WERI-Rb-1 (cell line): ENCODE measurements at regions not wholly inside any gene's neighbourhood (a gene's known extent, or its start where the extent isn't known, plus 50 kb on each side); places are given as distances from the start of the nearest gene placed in this dataset.

Experiments used
- DNase-seq: peaks from one replicate; pipeline ENCODE4 v3.0.0-alpha.2; 2020
- H3K27ac ChIP-seq: fragments of 250-450 bp; sonication (Bioruptor Pico); 2 replicates; pipeline ENCODE4 v1.5.1; 2020; ENCODE audit warnings: mild to moderate bottlenecking, moderate library complexity
- H3K27me3 ChIP-seq: fragments of 250-450 bp; sonication (Bioruptor Pico); 2 replicates; pipeline ENCODE4 v1.5.1; 2021; ENCODE audit warnings: mild to moderate bottlenecking, low read depth, moderate library complexity; ENCODE audit not compliant: insufficient read depth, severe bottlenecking
- H3K36me3 ChIP-seq: fragments of 250-450 bp; sonication (Bioruptor Pico); 2 replicates; pipeline ENCODE4 v1.5.1; 2020; ENCODE audit warnings: mild to moderate bottlenecking, moderate library complexity
- H3K4me3 ChIP-seq: 2 replicates; pipeline ENCODE4 v1.5.1; 2011; ENCODE audit warnings: low read depth, mild to moderate bottlenecking, control low read depth, low read length
- H3K9me3 ChIP-seq: fragments of 250-450 bp; sonication (Bioruptor Pico); 2 replicates; pipeline ENCODE4 v1.5.1; 2021; ENCODE audit warnings: mild to moderate bottlenecking, moderate library complexity; ENCODE audit not compliant: severe bottlenecking
- CTCF ChIP-seq: IDR thresholded peaks from 2 replicates; pipeline ENCODE4 v1.5.1; 2011; ENCODE audit warnings: low read depth, mild to moderate bottlenecking, control low read depth, inconsistent platforms, low read length

DNA sequence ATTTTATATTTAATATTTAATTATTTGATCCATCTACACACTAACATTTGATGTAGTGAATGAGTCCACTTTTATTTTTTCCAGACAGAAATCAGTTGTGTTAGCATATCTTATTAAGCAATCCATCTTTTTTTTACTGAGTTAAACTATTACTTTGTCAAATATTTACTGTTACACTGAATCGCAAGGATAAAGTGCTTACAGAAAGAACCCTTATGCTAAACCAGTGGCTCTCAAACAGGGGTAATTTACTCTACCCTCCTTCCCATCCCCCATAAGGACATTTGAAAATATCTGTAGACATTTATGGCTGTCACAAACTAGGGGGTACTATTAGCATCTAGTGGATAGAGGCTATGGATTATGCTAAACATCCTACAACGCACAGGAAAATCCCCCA lies 508.2 kb downstream of the C12orf50 start:
- Histone ChIP-seq H3K27ac (no peak overlapping the region), H3K9me3 (no peaks in the 10 kb centered on the region), H3K4me3 (no peak overlapping the region), H3K36me3 (no peaks in the 10 kb centered on the region), H3K27me3 (no peaks in the 10 kb centered on the region)
- no peak for TF ChIP-seq CTCF
- no peak for DNase-seq

DNA sequence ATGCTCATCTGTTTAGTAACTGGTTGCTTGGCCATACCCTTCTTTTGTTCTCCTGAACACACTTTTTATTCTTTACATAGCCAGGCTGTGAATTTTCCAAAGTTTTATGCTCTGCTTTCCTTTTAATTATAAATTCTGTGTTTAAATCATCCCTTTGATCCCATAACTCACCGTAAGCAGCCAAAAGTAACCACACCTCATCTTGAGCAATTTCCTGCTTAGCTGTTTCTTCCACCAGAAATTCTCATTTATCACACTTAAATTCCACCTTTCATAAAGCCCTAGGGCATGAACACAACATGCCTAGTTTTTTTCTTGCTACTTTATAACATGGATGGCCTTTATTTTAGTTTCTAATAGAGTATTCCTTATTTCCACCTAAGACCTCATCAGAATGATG lies 510.7 kb downstream of the C12orf50 start:
- H3K36me3 ChIP-seq = no peaks in the 10 kb centered on the region
- no peak for TF ChIP-seq CTCF
- H3K27ac ChIP-seq = no peak overlapping the region
- H3K4me3 ChIP-seq = no peak overlapping the region
- H3K27me3 ChIP-seq = no peaks in the 10 kb centered on the region
- no peak for DNase-seq
- no peaks in the 10 kb centered on the region for H3K9me3 ChIP-seq

DNA sequence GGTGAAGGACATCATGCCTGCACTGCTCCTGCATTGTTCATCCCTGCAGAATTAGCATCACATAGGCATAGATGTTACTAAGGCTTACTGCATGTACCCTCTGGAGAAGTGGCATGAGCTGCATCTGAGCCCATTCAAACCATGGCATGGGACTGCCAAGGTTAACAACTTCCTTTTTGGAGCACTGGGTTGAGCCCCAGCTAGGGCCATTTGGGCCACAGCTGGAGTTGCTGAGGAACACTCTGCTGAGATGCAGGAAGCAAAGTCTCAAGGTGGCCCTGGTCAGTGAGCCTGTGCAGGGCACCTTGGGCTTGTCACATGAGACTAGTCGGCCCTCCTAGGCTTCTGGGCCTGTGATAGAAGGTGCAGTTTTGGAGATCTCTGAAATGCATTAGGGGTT lies 511.2 kb downstream of the C12orf50 start:
- no peaks in the 10 kb centered on the region for H3K9me3 ChIP-seq
- TF ChIP-seq CTCF = no peak
- H3K27me3 ChIP-seq = no peaks in the 10 kb centered on the region
- DNase-seq = no peak
- H3K27ac ChIP-seq = no peak overlapping the region
- H3K36me3 ChIP-seq = no peaks in the 10 kb centered on the region
- H3K4me3 ChIP-seq = no peak overlapping the region

GRCh38 chr12:87513536-87514280 lies 515.5 kb downstream of the C12orf50 start:
- Histone ChIP-seq H3K9me3 (no peaks in the 10 kb centered on the region), H3K27me3 (no peaks in the 10 kb centered on the region), H3K27ac (no peak overlapping the region), H3K36me3 (no peaks in the 10 kb centered on the region), H3K4me3 (no peak overlapping the region)
- TF ChIP-seq CTCF = no peak
- DNase-seq = no peak

- Histone ChIP-seq H3K36me3 (no peaks in the 10 kb centered on the region), H3K9me3 (no peaks in the 10 kb centered on the region), H3K27me3 (no peaks in the 10 kb centered on the region), H3K4me3 (no peak overlapping the region), H3K27ac (no peak overlapping the region)
- no peak for TF ChIP-seq CTCF
- DNase-seq = no peak
Observed at GRCh38 chr12:87511371-87511770, 517.8 kb downstream of the C12orf50 start.
